ENCODE measurements at regions not wholly inside any gene's neighbourhood (a gene's known extent, or its start where the extent isn't known, plus 50 kb on each side); places are given as distances from the start of the nearest gene placed in this dataset.

- no peak for TF ChIP-seq CTCF (IDR thresholded peaks at IDR 0.05)
- no peak for TF ChIP-seq ZFX (IDR thresholded peaks at IDR 0.05; ENCODE audit: borderline replicate concordance)
These were observed 201.1 kb upstream of the TWIST2 start for GRCh38 chr2:238646803-238647202.
